Panc1 (cell line): ENCODE measurements at regions not wholly inside any gene's neighbourhood (a gene's known extent, or its start where the extent isn't known, plus 50 kb on each side); places are given as distances from the start of the nearest gene placed in this dataset.
"Not testable (repeated sequence)": the region's sequence is repeated elsewhere in the genome, so short reads cannot be mapped to it uniquely, and the experiment has no call there.

Source experiments
- CTCF ChIP-seq: fragments of 450-650 bp; IDR thresholded peaks from 2 replicates; pipeline ENCODE4 v1.5.1; 2017; ENCODE audit warnings: mild to moderate bottlenecking
- POLR2AphosphoS5 ChIP-seq: IDR thresholded peaks from 2 replicates; pipeline ENCODE4 v1.6.1; 2012; ENCODE audit warnings: mild to moderate bottlenecking, low read depth, low read length, moderate library complexity
- REST ChIP-seq, 2 experiments: IDR thresholded peaks; 2 replicates each; pipeline ENCODE4 v1.6.1; 2011 to 2012; ENCODE audit warnings: low read depth in 2 of 2, control low read depth in 1 of 2, low read length in 1 of 2, mild to moderate bottlenecking in 1 of 2, moderate library complexity in 1 of 2; ENCODE audit not compliant: insufficient read depth in 1 of 2
- SIN3A ChIP-seq: IDR thresholded peaks from 2 replicates; pipeline ENCODE4 v1.6.1; 2012; ENCODE audit warnings: low read depth, mild to moderate bottlenecking, low read length, moderate library complexity, borderline replicate concordance; ENCODE audit not compliant: insufficient read depth

GRCh38 chr7:131755801-131756200 lies 199.4 kb upstream of the PODXL start:
- TF ChIP-seq POLR2AphosphoS5; SIN3A; CTCF; REST (IDR thresholded peaks at IDR 0.05; ENCODE audit: insufficient read depth in 1 of 2, low read depth in 2 of 2, low read length in 1 of 2): not testable (repeated sequence)
